Neural progenitor cell (in vitro differentiated cells): ENCODE measurements at regions not wholly inside any gene's neighbourhood (a gene's known extent, or its start where the extent isn't known, plus 50 kb on each side); places are given as distances from the start of the nearest gene placed in this dataset.

Experiments
- DNase-seq: peaks from one replicate; pipeline ENCODE4 v3.0.0-alpha.2; 2016; ENCODE audit warnings: low spot score
- H2AFZ ChIP-seq: fragments of 200-600 bp; sonication (generic); replicated peaks from 2 replicates; pipeline ENCODE4 v1.6.1; 2016; ENCODE audit warnings: antibody characterized with exemption
- H3F3A ChIP-seq: fragments of 200-600 bp; sonication (generic); 2 replicates; pipeline ENCODE4 v1.6.1; 2016; ENCODE audit warnings: antibody characterized with exemption, low read depth
- H3K27ac ChIP-seq: fragments of 200-600 bp; sonication (generic); 2 replicates; pipeline ENCODE4 v1.5.1; 2016; ENCODE audit warnings: mild to moderate bottlenecking
- H3K27me3 ChIP-seq: fragments of 200-600 bp; sonication (generic); 2 replicates; pipeline ENCODE4 v1.6.1; 2016; ENCODE audit warnings: mild to moderate bottlenecking, moderate library complexity
- H3K36me3 ChIP-seq: fragments of 200-600 bp; sonication (generic); 2 replicates; pipeline ENCODE4 v1.5.1; 2016
- H3K4me1 ChIP-seq: fragments of 200-600 bp; sonication (generic); 2 replicates; pipeline ENCODE4 v1.6.1; 2016; ENCODE audit warnings: mixed run types
- H3K4me2 ChIP-seq: fragments of 200-600 bp; sonication (generic); 2 replicates; pipeline ENCODE4 v1.6.1; 2016
- H3K4me3 ChIP-seq: fragments of 200-600 bp; sonication (generic); 2 replicates; pipeline ENCODE4 v1.5.1; 2016
- H3K79me2 ChIP-seq: fragments of 200-600 bp; sonication (generic); 2 replicates; pipeline ENCODE4 v1.6.1; 2016; ENCODE audit warnings: low read depth
- H3K9ac ChIP-seq: fragments of 200-600 bp; sonication (generic); 2 replicates; pipeline ENCODE4 v1.6.1; 2016
- H3K9me3 ChIP-seq: fragments of 200-600 bp; sonication (generic); 2 replicates; pipeline ENCODE4 v1.5.1; 2016; ENCODE audit warnings: low read depth
- H4K20me1 ChIP-seq: fragments of 200-600 bp; sonication (generic); 2 replicates; pipeline ENCODE4 v1.6.1; 2016; ENCODE audit warnings: low read depth
- H3K27ac Mint-ChIP-seq: 3 replicates; pipeline ENCODE4 v1.8.0; 2021; ENCODE audit warnings: mixed read lengths
- H3K27me3 Mint-ChIP-seq: 2 replicates; pipeline ENCODE4 v1.8.0; 2022; ENCODE audit warnings: low read depth, mild to moderate bottlenecking, inconsistent platforms, moderate library complexity, mixed read lengths; ENCODE audit not compliant: insufficient read depth
- H3K36me3 Mint-ChIP-seq: 3 replicates; pipeline ENCODE4 v1.8.0; 2021; ENCODE audit warnings: mixed read lengths
- H3K4me1 Mint-ChIP-seq: 3 replicates; pipeline ENCODE4 v1.8.0; 2021; ENCODE audit warnings: mixed read lengths
- H3K4me3 Mint-ChIP-seq: 3 replicates; pipeline ENCODE4 v1.8.0; 2021; ENCODE audit warnings: mild to moderate bottlenecking, moderate library complexity, mixed read lengths
- H3K9me3 Mint-ChIP-seq: 3 replicates; pipeline ENCODE4 v1.8.0; 2020; ENCODE audit warnings: mixed read lengths
- CTCF ChIP-seq: fragments of 200-600 bp; sonication (generic); IDR thresholded peaks from 2 replicates; pipeline ENCODE4 v1.5.1; 2017; ENCODE audit warnings: antibody characterized with exemption, mild to moderate bottlenecking
- EZH2 ChIP-seq: fragments of 200-600 bp; sonication (generic); IDR thresholded peaks from 2 replicates; pipeline ENCODE4 v1.6.1; 2017; ENCODE audit warnings: antibody characterized with exemption, mild to moderate bottlenecking, moderate library complexity
- EZH2phosphoT487 ChIP-seq: fragments of 200-600 bp; sonication (generic); IDR thresholded peaks from 2 replicates; pipeline ENCODE4 v1.6.1; 2017; ENCODE audit warnings: antibody characterized with exemption

- Mint-ChIP-seq H3K9me3 (no peaks in the 10 kb centered on the region), H3K27me3 (peaks cover 2% of the 10 kb centered on the region), H3K36me3 (no peaks in the 10 kb centered on the region), H3K4me1 (no peaks in the 10 kb centered on the region), H3K4me3 (no peak overlapping the region), H3K27ac (no peak overlapping the region)
- no peak for DNase-seq
- Histone ChIP-seq H3K4me1 (no peaks in the 10 kb centered on the region), H3K27ac (no peak overlapping the region), H3K4me2 (no peak overlapping the region), H3K36me3 (no peaks in the 10 kb centered on the region), H3K79me2 (no peaks in the 10 kb centered on the region), H3K27me3 (no peaks in the 10 kb centered on the region), H4K20me1 (no peaks in the 10 kb centered on the region), H3K9ac (no peak overlapping the region), H3K4me3 (no peak overlapping the region), H2AFZ (no peak overlapping the region), H3K9me3 (no peaks in the 10 kb centered on the region), H3F3A (no peaks in the 10 kb centered on the region)
- no peak for TF ChIP-seq CTCF
- TF ChIP-seq EZH2, result no peak
- TF ChIP-seq EZH2phosphoT487, result no peak
Observed at GRCh38 chr4:100651499-100652175, 133.8 kb upstream of the EMCN start.

DNA sequence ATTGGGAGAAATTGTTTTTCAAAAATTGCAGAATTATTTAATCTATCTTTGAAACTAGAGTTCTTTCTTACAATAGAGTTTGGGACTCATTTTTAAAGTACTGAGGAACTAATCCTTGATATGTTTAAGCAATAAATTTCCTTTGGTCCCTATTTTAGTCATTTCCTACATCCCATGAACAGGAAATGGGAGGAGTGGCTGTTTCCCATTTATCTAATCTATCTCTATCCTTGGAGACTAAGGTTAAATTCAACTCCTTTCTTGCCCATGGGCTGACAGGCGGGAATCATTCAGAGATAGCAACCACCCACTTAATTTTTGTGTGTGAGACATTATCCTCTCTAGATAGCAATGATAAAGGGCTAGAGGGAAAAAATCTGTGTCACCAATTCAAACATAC lies 131.6 kb upstream of the EMCN start:
- Mint-ChIP-seq H3K9me3 (no peaks in the 10 kb centered on the region), H3K4me1 (no peaks in the 10 kb centered on the region), H3K27me3 (no peaks in the 10 kb centered on the region), H3K4me3 (no peak overlapping the region), H3K36me3 (no peaks in the 10 kb centered on the region), H3K27ac (no peak overlapping the region)
- Histone ChIP-seq H2AFZ (no peak overlapping the region), H3K27me3 (no peaks in the 10 kb centered on the region), H3F3A (no peaks in the 10 kb centered on the region), H3K27ac (no peak overlapping the region), H3K4me1 (no peaks in the 10 kb centered on the region), H3K4me3 (no peak overlapping the region), H3K36me3 (no peaks in the 10 kb centered on the region), H3K4me2 (no peak overlapping the region), H3K9ac (no peak overlapping the region), H4K20me1 (no peaks in the 10 kb centered on the region), H3K79me2 (no peaks in the 10 kb centered on the region), H3K9me3 (no peaks in the 10 kb centered on the region)
- no peak for TF ChIP-seq CTCF
- TF ChIP-seq EZH2, result no peak
- no peak for TF ChIP-seq EZH2phosphoT487
- DNase-seq, result no peak

GRCh38 chr4:100644150-100644549 lies 126.3 kb upstream of the EMCN start:
- no peaks in the 10 kb centered on the region for H3K36me3 ChIP-seq
- H3K9ac ChIP-seq, result no peak overlapping the region
- no peaks in the 10 kb centered on the region for H3K27me3 ChIP-seq
- H3K36me3 Mint-ChIP-seq, result no peaks in the 10 kb centered on the region
- H3K4me1 ChIP-seq, result no peaks in the 10 kb centered on the region
- H3K79me2 ChIP-seq, result no peaks in the 10 kb centered on the region
- no peak overlapping the region for H3K4me3 ChIP-seq
- H3K4me1 Mint-ChIP-seq, result peaks cover 3% of the 10 kb centered on the region
- peak overlapping the region; percentile 9 for H2AFZ ChIP-seq
- H3K27ac Mint-ChIP-seq, result no peak overlapping the region
- no peak for TF ChIP-seq EZH2phosphoT487
- no peak for TF ChIP-seq CTCF
- TF ChIP-seq EZH2, result no peak
- no peaks in the 10 kb centered on the region for H3K27me3 Mint-ChIP-seq
- no peaks in the 10 kb centered on the region for H4K20me1 ChIP-seq
- no peak overlapping the region for H3K27ac ChIP-seq
- no peaks in the 10 kb centered on the region for H3F3A ChIP-seq
- DNase-seq, result no peak
- no peaks in the 10 kb centered on the region for H3K9me3 ChIP-seq
- H3K9me3 Mint-ChIP-seq, result no peaks in the 10 kb centered on the region
- no peak overlapping the region for H3K4me2 ChIP-seq
- no peak overlapping the region for H3K4me3 Mint-ChIP-seq
